Astrocyte (in vitro differentiated cells and primary cell): ENCODE measurements at regions not wholly inside any gene's neighbourhood (a gene's known extent, or its start where the extent isn't known, plus 50 kb on each side); places are given as distances from the start of the nearest gene placed in this dataset.

Experiments
- DNase-seq: peaks from one replicate; pipeline ENCODE4 v3.0.0-alpha.2; 2010; ENCODE audit warnings: low read depth
- FAIRE-seq: peaks from 2 replicates; lab custom pipeline; 2011; peaks lifted over from hg19 to GRCh38; lab: Jason Lieb, UNC
- H2AFZ ChIP-seq: 2 replicates; pipeline ENCODE4 v1.6.0; 2012; ENCODE audit warnings: low read depth, low read length, inconsistent platforms
- H3K27ac ChIP-seq: 2 replicates; pipeline ENCODE4 v1.5.1; 2011; ENCODE audit warnings: low read depth, low read length, inconsistent platforms
- H3K27me3 ChIP-seq: 2 replicates; pipeline ENCODE4 v1.6.0; 2011; ENCODE audit warnings: low read length, inconsistent platforms; ENCODE audit not compliant: insufficient read depth
- H3K36me3 ChIP-seq: 2 replicates; pipeline ENCODE4 v1.5.1; 2011; ENCODE audit warnings: low read length, inconsistent platforms; ENCODE audit not compliant: insufficient read depth
- H3K4me1 ChIP-seq: 2 replicates; pipeline ENCODE4 v1.5.1; 2011; ENCODE audit warnings: low read length, inconsistent platforms; ENCODE audit not compliant: insufficient read depth
- H3K4me2 ChIP-seq: 2 replicates; pipeline ENCODE4 v1.6.0; 2012; ENCODE audit warnings: low read length, inconsistent platforms
- H3K4me3 ChIP-seq: 2 replicates; pipeline ENCODE4 v1.5.1; 2011; ENCODE audit warnings: low read depth, mild to moderate bottlenecking, low read length, inconsistent platforms; ENCODE audit not compliant: insufficient read depth
- H3K79me2 ChIP-seq: 2 replicates; pipeline ENCODE4 v1.6.0; 2012; ENCODE audit warnings: mild to moderate bottlenecking, low read length, inconsistent platforms; ENCODE audit not compliant: insufficient read depth
- H3K9ac ChIP-seq: 2 replicates; pipeline ENCODE4 v1.6.0; 2012; ENCODE audit warnings: mild to moderate bottlenecking, low read length, inconsistent platforms
- H3K9me3 ChIP-seq: 2 replicates; pipeline ENCODE4 v1.5.1; 2012; ENCODE audit warnings: low read depth, mild to moderate bottlenecking, low read length, inconsistent platforms; ENCODE audit not compliant: insufficient read depth
- H4K20me1 ChIP-seq: 2 replicates; pipeline ENCODE4 v1.6.0; 2012; ENCODE audit warnings: low read length, inconsistent platforms; ENCODE audit not compliant: insufficient read depth
- H3K27ac Mint-ChIP-seq: one replicate; pipeline ENCODE4 v1.8.0; 2021; ENCODE audit warnings: mild to moderate bottlenecking, mixed read lengths; ENCODE audit not compliant: unreplicated experiment
- H3K27me3 Mint-ChIP-seq: one replicate; pipeline ENCODE4 v1.8.0; 2021; ENCODE audit warnings: low read depth, mixed read lengths; ENCODE audit not compliant: unreplicated experiment
- H3K36me3 Mint-ChIP-seq: one replicate; pipeline ENCODE4 v1.8.0; 2021; ENCODE audit warnings: low read depth, mixed read lengths; ENCODE audit not compliant: unreplicated experiment
- H3K4me1 Mint-ChIP-seq: one replicate; pipeline ENCODE4 v1.8.0; 2021; ENCODE audit warnings: low read depth, mixed read lengths; ENCODE audit not compliant: unreplicated experiment
- H3K4me3 Mint-ChIP-seq: one replicate; pipeline ENCODE4 v1.8.0; 2021; ENCODE audit warnings: mild to moderate bottlenecking, moderate library complexity, mixed read lengths; ENCODE audit not compliant: unreplicated experiment
- H3K9me3 Mint-ChIP-seq: one replicate; pipeline ENCODE4 v1.8.0; 2021; ENCODE audit warnings: mild to moderate bottlenecking, mixed read lengths; ENCODE audit not compliant: unreplicated experiment
- EZH2 ChIP-seq: IDR thresholded peaks from 2 replicates; pipeline ENCODE4 v1.6.1; 2012; ENCODE audit warnings: mild to moderate bottlenecking, low read length, inconsistent platforms; ENCODE audit not compliant: insufficient read depth
- TF ChIP-seq, protein P1 (sequence below): IDR thresholded peaks from 2 replicates; pipeline ENCODE4 v1.5.1; 2011; ENCODE audit warnings: low read depth, mild to moderate bottlenecking, inconsistent platforms, low read length, moderate library complexity; ENCODE audit not compliant: insufficient read depth

DNA sequence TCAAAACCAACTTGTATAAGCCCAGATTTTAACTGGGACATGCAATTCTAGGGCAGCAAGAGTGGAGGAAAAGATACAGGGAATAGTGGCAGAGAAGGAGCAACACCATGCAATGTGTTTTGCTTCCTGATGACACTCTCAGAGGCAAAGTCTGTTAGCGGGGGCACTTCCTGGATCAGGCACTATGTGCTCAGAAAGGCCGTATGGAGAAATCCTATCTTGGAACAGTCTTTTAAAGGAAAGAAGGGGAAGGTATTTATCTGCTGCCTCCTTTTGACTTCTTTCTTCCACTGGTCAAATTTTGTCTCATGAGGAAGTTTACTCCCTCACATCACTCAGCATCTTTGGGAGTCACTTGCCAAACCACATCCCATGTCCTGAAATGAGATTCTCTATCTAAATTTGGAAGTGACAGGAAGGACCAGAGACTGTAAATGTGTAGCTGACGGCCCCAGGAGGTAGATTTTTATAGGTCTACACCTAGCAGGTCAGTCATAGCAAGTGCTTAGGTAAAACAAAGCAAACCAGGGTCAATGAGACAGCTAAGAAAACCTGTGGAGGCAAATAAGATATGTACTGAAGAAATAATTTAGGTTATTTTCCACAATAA, 91.7 kb upstream of the ELOVL5 start:
- no peaks in the 10 kb centered on the region for H3K36me3 ChIP-seq
- no peaks in the 10 kb centered on the region for H3K9me3 Mint-ChIP-seq
- no peak for DNase-seq
- H3K4me3 Mint-ChIP-seq, result no peak overlapping the region
- H3K79me2 ChIP-seq, result no peaks in the 10 kb centered on the region
- no peak overlapping the region for H3K27ac Mint-ChIP-seq
- H3K27me3 ChIP-seq, result no peaks in the 10 kb centered on the region
- peaks cover 6% of the 10 kb centered on the region for H3K4me1 ChIP-seq
- TF ChIP-seq EZH2, result no peak
- TF ChIP-seq, protein P1, sequence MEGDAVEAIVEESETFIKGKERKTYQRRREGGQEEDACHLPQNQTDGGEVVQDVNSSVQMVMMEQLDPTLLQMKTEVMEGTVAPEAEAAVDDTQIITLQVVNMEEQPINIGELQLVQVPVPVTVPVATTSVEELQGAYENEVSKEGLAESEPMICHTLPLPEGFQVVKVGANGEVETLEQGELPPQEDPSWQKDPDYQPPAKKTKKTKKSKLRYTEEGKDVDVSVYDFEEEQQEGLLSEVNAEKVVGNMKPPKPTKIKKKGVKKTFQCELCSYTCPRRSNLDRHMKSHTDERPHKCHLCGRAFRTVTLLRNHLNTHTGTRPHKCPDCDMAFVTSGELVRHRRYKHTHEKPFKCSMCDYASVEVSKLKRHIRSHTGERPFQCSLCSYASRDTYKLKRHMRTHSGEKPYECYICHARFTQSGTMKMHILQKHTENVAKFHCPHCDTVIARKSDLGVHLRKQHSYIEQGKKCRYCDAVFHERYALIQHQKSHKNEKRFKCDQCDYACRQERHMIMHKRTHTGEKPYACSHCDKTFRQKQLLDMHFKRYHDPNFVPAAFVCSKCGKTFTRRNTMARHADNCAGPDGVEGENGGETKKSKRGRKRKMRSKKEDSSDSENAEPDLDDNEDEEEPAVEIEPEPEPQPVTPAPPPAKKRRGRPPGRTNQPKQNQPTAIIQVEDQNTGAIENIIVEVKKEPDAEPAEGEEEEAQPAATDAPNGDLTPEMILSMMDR, result no peak
- H3K4me1 Mint-ChIP-seq, result peaks cover 25% of the 10 kb centered on the region
- no peak overlapping the region for H3K4me2 ChIP-seq
- no peak for FAIRE-seq
- no peaks in the 10 kb centered on the region for H3K36me3 Mint-ChIP-seq
- peaks cover 3% of the 10 kb centered on the region for H3K27me3 Mint-ChIP-seq
- H2AFZ ChIP-seq, result no peak overlapping the region
- H4K20me1 ChIP-seq, result no peaks in the 10 kb centered on the region
- H3K27ac ChIP-seq, result no peak overlapping the region
- H3K4me3 ChIP-seq, result no peak overlapping the region
- no peak overlapping the region for H3K9ac ChIP-seq
- H3K9me3 ChIP-seq, result no peaks in the 10 kb centered on the region

DNA sequence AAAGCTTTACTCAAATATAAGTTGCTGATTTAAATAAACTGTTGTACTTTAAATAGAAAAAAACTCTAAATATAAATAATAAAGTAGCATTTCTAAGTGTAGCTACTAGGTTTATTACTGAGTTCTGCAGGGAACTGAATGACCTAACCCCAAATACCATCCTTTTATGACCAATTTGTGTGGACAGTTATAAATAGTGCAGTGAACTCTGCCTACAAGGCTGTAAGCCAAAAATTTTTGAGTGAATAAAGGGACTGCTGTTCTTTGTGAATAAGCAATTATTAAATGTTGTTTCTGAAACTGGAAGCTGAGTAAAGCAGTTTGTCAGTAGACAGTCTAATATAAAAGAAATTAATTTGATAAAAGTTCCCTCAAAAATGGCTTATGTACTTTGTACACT, 90.8 kb upstream of the ELOVL5 start:
- H3K4me3 ChIP-seq, result no peak overlapping the region
- no peaks in the 10 kb centered on the region for H3K9me3 Mint-ChIP-seq
- no peak overlapping the region for H3K27ac Mint-ChIP-seq
- peaks cover 25% of the 10 kb centered on the region for H3K4me1 Mint-ChIP-seq
- H4K20me1 ChIP-seq, result no peaks in the 10 kb centered on the region
- H3K79me2 ChIP-seq, result no peaks in the 10 kb centered on the region
- H3K9me3 ChIP-seq, result no peaks in the 10 kb centered on the region
- H2AFZ ChIP-seq, result no peak overlapping the region
- H3K27ac ChIP-seq, result no peak overlapping the region
- TF ChIP-seq EZH2, result no peak
- TF ChIP-seq, protein P1, result no peak
- no peak for FAIRE-seq
- H3K27me3 Mint-ChIP-seq, result no peaks in the 10 kb centered on the region
- no peak overlapping the region for H3K4me3 Mint-ChIP-seq
- no peaks in the 10 kb centered on the region for H3K36me3 ChIP-seq
- H3K36me3 Mint-ChIP-seq, result no peaks in the 10 kb centered on the region
- H3K4me2 ChIP-seq, result no peak overlapping the region
- no peaks in the 10 kb centered on the region for H3K27me3 ChIP-seq
- H3K9ac ChIP-seq, result no peak overlapping the region
- peaks cover 6% of the 10 kb centered on the region for H3K4me1 ChIP-seq
- DNase-seq, result peak; percentile 61

DNA sequence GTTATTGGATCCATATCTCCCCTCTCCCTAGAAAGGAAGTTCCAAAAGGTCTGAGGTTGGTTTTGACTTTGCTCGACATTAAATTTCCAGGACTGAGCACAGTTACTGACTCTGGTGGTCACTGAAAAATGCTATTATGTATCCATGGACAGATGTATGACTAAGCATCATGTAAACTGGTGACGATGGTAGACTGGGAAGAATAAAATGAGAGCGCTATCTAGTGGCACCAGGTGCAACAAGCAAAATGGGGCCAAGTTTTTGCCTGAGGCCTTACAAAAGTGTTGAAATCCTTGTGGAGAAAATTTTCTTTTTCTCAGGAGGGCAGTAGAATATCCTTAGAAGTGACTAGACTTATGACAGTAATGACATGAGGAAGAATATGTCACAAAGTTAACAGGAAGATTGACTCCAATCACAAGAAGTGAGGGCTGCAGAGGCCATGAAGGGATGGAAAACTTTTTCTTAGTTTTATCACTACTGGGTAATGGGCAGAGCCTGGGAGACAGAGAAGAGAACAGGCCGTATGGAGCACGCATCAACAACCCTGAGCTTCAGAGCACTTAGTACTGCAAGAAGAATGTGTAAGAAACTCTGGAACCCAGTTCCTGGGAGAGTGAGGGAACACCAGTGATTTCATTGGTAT, 88.9 kb upstream of the ELOVL5 start:
- Mint-ChIP-seq H3K4me1 (peaks cover 34% of the 10 kb centered on the region), H3K9me3 (no peaks in the 10 kb centered on the region)
- FAIRE-seq, result peak; percentile 85

More for the DNA sequence above, 88.9 kb upstream of the ELOVL5 start:
- Histone ChIP-seq H3K4me2 (peak overlapping the region; percentile 36), H3K9ac (peak overlapping the region; percentile 18), H3K4me3 (no peak overlapping the region), H4K20me1 (no peaks in the 10 kb centered on the region), H3K27ac (peak overlapping the region; percentile 25), H3K9me3 (no peaks in the 10 kb centered on the region), H3K36me3 (no peaks in the 10 kb centered on the region), H3K79me2 (no peaks in the 10 kb centered on the region), H3K4me1 (peaks cover 6% of the 10 kb centered on the region), H2AFZ (peak overlapping the region; percentile 3), H3K27me3 (no peaks in the 10 kb centered on the region)
- peak; percentile 88 for DNase-seq
- no peaks in the 10 kb centered on the region for H3K27me3 Mint-ChIP-seq
- no peak overlapping the region for H3K4me3 Mint-ChIP-seq
- TF ChIP-seq, protein P1, result peak; percentile 97
- no peak for TF ChIP-seq EZH2
- H3K27ac Mint-ChIP-seq, result peak overlapping the region; percentile 85
- H3K36me3 Mint-ChIP-seq, result no peaks in the 10 kb centered on the region
